ENCODE measurements at regions not wholly inside any gene's neighbourhood (a gene's known extent, or its start where the extent isn't known, plus 50 kb on each side); places are given as distances from the start of the nearest gene placed in this dataset.

- Histone ChIP-seq H3K27me3 (ENCODE audit: control insufficient read depth, insufficient read depth, low read length, poor library complexity, severe bottlenecking) (peaks cover 16% of the 10 kb centered on the region), H3K27ac (ENCODE audit: insufficient read depth, low read depth, low read length, poor library complexity, severe bottlenecking) (no peak overlapping the region), H3K4me3 (ENCODE audit: insufficient read depth, low read depth, low read length) (no peak overlapping the region), H3K9me3 (ENCODE audit: control insufficient read depth, low read length) (no peaks in the 10 kb centered on the region), H3K36me3 (ENCODE audit: control insufficient read depth, insufficient read depth, low read length) (no peaks in the 10 kb centered on the region), H3K4me1 (ENCODE audit: control insufficient read depth, insufficient read depth, low read length) (no peaks in the 10 kb centered on the region)
- WGBS, 2 experiments, result 78 to 80% methylated on average over 5 of the region's 5 CpGs
Observed at GRCh38 chr9:97759581-97760288, 62.6 kb upstream of the XPA start.

DNA sequence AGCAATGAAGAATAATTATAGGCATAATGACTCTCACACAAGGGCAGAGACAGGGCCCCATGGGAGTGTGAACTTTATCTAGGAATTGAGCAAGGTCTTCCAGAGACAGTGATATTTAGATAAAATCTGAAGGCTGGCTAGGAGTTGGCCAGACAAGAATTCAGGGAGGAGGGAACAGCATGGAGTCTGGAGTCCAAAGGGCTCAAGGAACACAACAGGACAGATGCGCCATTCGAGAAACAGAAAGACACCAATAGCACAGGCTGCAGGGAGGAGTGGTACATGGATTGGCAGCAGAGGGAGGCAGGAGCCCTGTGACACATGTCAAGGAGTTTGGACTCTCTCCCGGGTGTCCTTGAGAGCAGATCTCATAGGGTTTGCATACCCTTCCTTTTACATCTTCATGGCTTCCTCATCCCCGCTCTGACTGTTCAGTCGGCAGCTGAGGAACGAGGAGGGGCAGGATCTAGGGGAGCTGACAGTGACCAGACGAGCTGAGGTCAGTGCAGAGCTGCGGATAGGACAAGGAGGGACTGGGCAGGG, 64.0 kb upstream of the XPA start:
- no peaks in the 10 kb centered on the region for H3K9me3 ChIP-seq (ENCODE audit: control insufficient read depth, low read length)
- H3K4me1 ChIP-seq (ENCODE audit: control insufficient read depth, insufficient read depth, low read length), result no peaks in the 10 kb centered on the region
- H3K27ac ChIP-seq (ENCODE audit: insufficient read depth, low read depth, low read length, poor library complexity, severe bottlenecking), result no peak overlapping the region
- no peaks in the 10 kb centered on the region for H3K36me3 ChIP-seq (ENCODE audit: control insufficient read depth, insufficient read depth, low read length)
- H3K4me3 ChIP-seq (ENCODE audit: insufficient read depth, low read depth, low read length), result no peak overlapping the region
- WGBS, 2 experiments, result 84 to 85% methylated on average over 8 of the region's 8 CpGs
- H3K27me3 ChIP-seq (ENCODE audit: control insufficient read depth, insufficient read depth, low read length, poor library complexity, severe bottlenecking), result peaks cover 22% of the 10 kb centered on the region

DNA sequence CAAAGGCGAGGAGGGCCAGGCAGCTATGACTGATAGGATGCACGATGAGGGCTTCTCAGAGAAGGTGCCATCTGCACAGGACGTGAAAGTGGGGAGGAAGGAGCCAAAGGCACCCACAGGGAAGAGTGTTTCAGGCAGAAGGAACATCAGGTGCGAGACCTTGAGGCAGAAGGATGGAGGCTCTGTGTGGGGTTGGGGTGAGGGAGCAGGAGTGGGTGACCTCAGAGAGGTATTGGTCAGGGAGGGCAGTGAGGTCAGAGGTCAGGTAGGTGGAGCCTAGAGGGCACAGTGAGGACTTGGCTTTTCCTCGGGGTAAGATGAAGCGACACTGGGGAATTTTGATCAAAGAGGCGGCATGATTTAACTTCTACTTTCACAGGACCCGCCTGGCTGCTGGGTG, 64.7 kb upstream of the XPA start:
- Histone ChIP-seq H3K36me3 (ENCODE audit: control insufficient read depth, insufficient read depth, low read length) (no peaks in the 10 kb centered on the region), H3K27ac (ENCODE audit: insufficient read depth, low read depth, low read length, poor library complexity, severe bottlenecking) (no peak overlapping the region), H3K4me3 (ENCODE audit: insufficient read depth, low read depth, low read length) (no peak overlapping the region), H3K27me3 (ENCODE audit: control insufficient read depth, insufficient read depth, low read length, poor library complexity, severe bottlenecking) (peaks cover 23% of the 10 kb centered on the region), H3K4me1 (ENCODE audit: control insufficient read depth, insufficient read depth, low read length) (no peaks in the 10 kb centered on the region), H3K9me3 (ENCODE audit: control insufficient read depth, low read length) (no peaks in the 10 kb centered on the region)
- WGBS, 2 experiments, result 93 to 94% methylated on average over 8 of the region's 8 CpGs

- Histone ChIP-seq H3K4me1 (ENCODE audit: control insufficient read depth, insufficient read depth, low read length) (no peaks in the 10 kb centered on the region), H3K27ac (ENCODE audit: insufficient read depth, low read depth, low read length, poor library complexity, severe bottlenecking) (no peak overlapping the region), H3K4me3 (ENCODE audit: insufficient read depth, low read depth, low read length) (no peak overlapping the region), H3K9me3 (ENCODE audit: control insufficient read depth, low read length) (no peaks in the 10 kb centered on the region), H3K36me3 (ENCODE audit: control insufficient read depth, insufficient read depth, low read length) (no peaks in the 10 kb centered on the region), H3K27me3 (ENCODE audit: control insufficient read depth, insufficient read depth, low read length, poor library complexity, severe bottlenecking) (peaks cover 33% of the 10 kb centered on the region)
- WGBS, 2 experiments, result 88 to 89% methylated on average over 4 of the region's 4 CpGs
Observed at GRCh38 chr9:97763874-97764273, 66.7 kb upstream of the XPA start.

GRCh38 chr9:97766092-97766491, 69.0 kb upstream of the XPA start:
- Histone ChIP-seq H3K27me3 (ENCODE audit: control insufficient read depth, insufficient read depth, low read length, poor library complexity, severe bottlenecking) (peaks cover 46% of the 10 kb centered on the region), H3K27ac (ENCODE audit: insufficient read depth, low read depth, low read length, poor library complexity, severe bottlenecking) (no peak overlapping the region), H3K9me3 (ENCODE audit: control insufficient read depth, low read length) (no peaks in the 10 kb centered on the region), H3K36me3 (ENCODE audit: control insufficient read depth, insufficient read depth, low read length) (no peaks in the 10 kb centered on the region), H3K4me3 (ENCODE audit: insufficient read depth, low read depth, low read length) (no peak overlapping the region), H3K4me1 (ENCODE audit: control insufficient read depth, insufficient read depth, low read length) (no peaks in the 10 kb centered on the region)
- 91 to 95% methylated on average over 2 of the region's 2 CpGs for WGBS, 2 experiments

DNA sequence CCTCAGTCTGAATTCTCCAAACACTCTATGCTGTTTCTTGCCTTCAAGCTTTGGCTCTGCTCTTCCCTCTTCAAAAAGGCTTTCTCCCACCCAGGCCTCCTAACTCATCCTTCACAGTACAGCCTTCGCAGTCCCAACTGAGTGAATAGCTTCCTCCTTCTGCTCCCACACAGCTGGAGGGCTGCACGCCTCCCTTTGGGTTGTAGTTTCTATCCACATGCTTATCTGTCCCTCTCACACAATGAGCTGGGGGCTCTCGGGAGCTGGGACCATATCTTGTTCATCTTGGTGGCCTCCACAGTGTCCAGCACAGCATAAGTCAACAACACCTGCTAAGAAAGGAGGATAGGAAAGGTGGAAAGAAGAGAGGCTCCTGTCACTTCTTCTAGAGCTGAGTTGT, 69.5 kb upstream of the XPA start:
- 85 to 88% methylated on average over 3 of the region's 3 CpGs for WGBS, 2 experiments

DNA sequence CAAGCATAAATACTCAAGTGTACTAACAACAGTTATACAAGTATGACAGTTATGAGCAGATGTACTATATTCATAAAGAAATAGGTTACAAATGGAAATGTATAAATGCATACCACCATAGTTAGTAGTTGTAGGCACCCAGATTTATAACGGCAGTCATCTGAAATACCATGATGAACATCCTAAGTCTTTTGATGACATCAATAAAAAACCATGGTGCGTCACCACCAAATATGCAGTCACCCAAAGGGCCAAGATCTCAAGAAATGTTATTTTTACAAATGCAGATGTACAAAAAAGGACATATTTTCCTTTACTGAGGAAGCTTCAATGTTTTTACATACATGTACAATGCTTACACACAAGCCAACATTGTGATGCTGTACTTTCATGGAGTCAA, 70.8 kb upstream of the XPA start:
- peaks cover 4% of the 10 kb centered on the region for H3K4me1 ChIP-seq (ENCODE audit: control insufficient read depth, insufficient read depth, low read length)
- H3K27ac ChIP-seq (ENCODE audit: insufficient read depth, low read depth, low read length, poor library complexity, severe bottlenecking), result no peak overlapping the region
- H3K36me3 ChIP-seq (ENCODE audit: control insufficient read depth, insufficient read depth, low read length), result no peaks in the 10 kb centered on the region
- H3K9me3 ChIP-seq (ENCODE audit: control insufficient read depth, low read length), result no peaks in the 10 kb centered on the region
- H3K4me3 ChIP-seq (ENCODE audit: insufficient read depth, low read depth, low read length), result no peak overlapping the region
- WGBS, 2 experiments, result 88 to 100% methylated on average over 2 of the region's 2 CpGs
- peaks cover 58% of the 10 kb centered on the region for H3K27me3 ChIP-seq (ENCODE audit: control insufficient read depth, insufficient read depth, low read length, poor library complexity, severe bottlenecking)

More for the DNA sequence above, 69.5 kb upstream of the XPA start:
- peaks cover 3% of the 10 kb centered on the region for H3K4me1 ChIP-seq (ENCODE audit: control insufficient read depth, insufficient read depth, low read length)
- no peaks in the 10 kb centered on the region for H3K9me3 ChIP-seq (ENCODE audit: control insufficient read depth, low read length)
- H3K27me3 ChIP-seq (ENCODE audit: control insufficient read depth, insufficient read depth, low read length, poor library complexity, severe bottlenecking), result peaks cover 48% of the 10 kb centered on the region
- H3K27ac ChIP-seq (ENCODE audit: insufficient read depth, low read depth, low read length, poor library complexity, severe bottlenecking), result no peak overlapping the region
- no peaks in the 10 kb centered on the region for H3K36me3 ChIP-seq (ENCODE audit: control insufficient read depth, insufficient read depth, low read length)
- no peak overlapping the region for H3K4me3 ChIP-seq (ENCODE audit: insufficient read depth, low read depth, low read length)

DNA sequence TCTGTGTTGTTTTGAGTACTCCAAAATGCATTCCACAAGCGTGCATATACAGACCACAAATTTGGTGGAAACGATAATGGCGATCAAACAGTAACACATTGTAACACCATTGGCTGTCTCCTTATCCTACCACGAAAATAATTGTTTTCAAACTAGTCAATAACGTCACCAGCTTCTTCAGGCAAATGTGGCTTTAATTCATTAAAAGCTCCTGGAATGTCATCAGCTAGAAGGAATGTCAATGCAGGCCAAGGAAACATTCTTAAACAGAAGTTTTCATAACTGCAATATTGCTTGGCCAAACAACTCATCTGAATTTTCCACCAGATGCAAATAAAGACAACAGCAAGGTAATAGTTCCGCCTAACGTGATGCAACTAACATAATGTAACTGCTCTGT, 71.6 kb upstream of the XPA start:
- peaks cover 66% of the 10 kb centered on the region for H3K27me3 ChIP-seq (ENCODE audit: control insufficient read depth, insufficient read depth, low read length, poor library complexity, severe bottlenecking)
- no peaks in the 10 kb centered on the region for H3K36me3 ChIP-seq (ENCODE audit: control insufficient read depth, insufficient read depth, low read length)
- no peak overlapping the region for H3K27ac ChIP-seq (ENCODE audit: insufficient read depth, low read depth, low read length, poor library complexity, severe bottlenecking)
- H3K9me3 ChIP-seq (ENCODE audit: control insufficient read depth, low read length), result no peaks in the 10 kb centered on the region
- WGBS, 2 experiments, result 91% methylated on average over 7 of the region's 7 CpGs
- H3K4me1 ChIP-seq (ENCODE audit: control insufficient read depth, insufficient read depth, low read length), result peaks cover 4% of the 10 kb centered on the region
- no peak overlapping the region for H3K4me3 ChIP-seq (ENCODE audit: insufficient read depth, low read depth, low read length)

DNA sequence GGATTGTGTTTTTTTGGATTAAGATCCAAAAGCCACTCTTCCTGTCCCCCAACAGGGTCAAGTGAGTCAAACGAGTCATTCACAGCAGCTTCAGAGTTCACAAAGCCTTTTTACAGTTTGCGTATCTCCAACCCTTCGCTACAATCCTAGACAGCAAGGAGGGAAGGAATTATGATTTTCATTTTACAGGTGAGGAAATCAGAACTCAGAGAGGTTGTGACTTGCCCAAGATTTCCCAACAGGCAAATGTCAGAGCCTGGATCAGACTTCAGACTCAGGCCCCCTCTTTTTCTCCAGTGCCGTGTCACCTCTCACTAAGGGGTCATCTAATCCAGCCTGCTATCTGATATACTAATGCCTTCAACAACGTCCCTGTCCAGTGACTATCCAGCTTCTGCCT, 72.1 kb upstream of the XPA start:
- Histone ChIP-seq H3K9me3 (ENCODE audit: control insufficient read depth, low read length) (no peaks in the 10 kb centered on the region), H3K4me1 (ENCODE audit: control insufficient read depth, insufficient read depth, low read length) (peaks cover 4% of the 10 kb centered on the region), H3K36me3 (ENCODE audit: control insufficient read depth, insufficient read depth, low read length) (no peaks in the 10 kb centered on the region), H3K27me3 (ENCODE audit: control insufficient read depth, insufficient read depth, low read length, poor library complexity, severe bottlenecking) (peaks cover 71% of the 10 kb centered on the region), H3K27ac (ENCODE audit: insufficient read depth, low read depth, low read length, poor library complexity, severe bottlenecking) (no peak overlapping the region), H3K4me3 (ENCODE audit: insufficient read depth, low read depth, low read length) (no peak overlapping the region)
- WGBS, 2 experiments, result 76 to 83% methylated on average over 5 of the region's 5 CpGs

DNA sequence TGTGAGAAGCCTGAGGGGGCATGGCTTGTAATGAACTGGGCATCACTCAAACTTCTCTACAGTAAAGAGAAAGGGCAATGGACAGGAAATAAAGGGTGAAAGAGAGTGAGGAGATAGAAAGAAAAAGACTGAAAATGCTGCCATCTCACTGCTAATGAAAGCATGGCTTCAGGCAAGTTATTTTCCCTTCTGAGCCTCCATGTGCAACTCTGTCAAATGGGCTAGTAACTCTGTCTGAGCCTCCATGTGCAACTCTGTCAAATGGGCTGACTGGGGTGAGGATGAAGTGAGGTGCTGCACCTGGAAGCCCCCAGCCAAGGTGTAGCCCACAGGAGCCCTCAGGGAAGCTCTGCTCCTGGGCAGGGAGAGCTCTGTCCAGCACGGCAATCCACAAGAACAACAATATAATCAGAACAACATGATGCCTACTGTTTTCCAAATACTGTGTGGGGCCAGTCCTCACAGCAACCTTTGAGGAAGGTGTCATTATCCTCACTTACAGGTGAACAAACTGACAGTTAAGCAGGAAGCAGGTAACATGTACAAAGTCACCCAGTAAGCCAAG, 73.8 kb upstream of the XPA start:
- peaks cover 81% of the 10 kb centered on the region for H3K27me3 ChIP-seq (ENCODE audit: control insufficient read depth, insufficient read depth, low read length, poor library complexity, severe bottlenecking)
- no peaks in the 10 kb centered on the region for H3K36me3 ChIP-seq (ENCODE audit: control insufficient read depth, insufficient read depth, low read length)
- no peaks in the 10 kb centered on the region for H3K9me3 ChIP-seq (ENCODE audit: control insufficient read depth, low read length)
- H3K27ac ChIP-seq (ENCODE audit: insufficient read depth, low read depth, low read length, poor library complexity, severe bottlenecking), result no peak overlapping the region
- WGBS, 2 experiments, result 80 to 86% methylated on average over 1 of the region's 1 CpG
- H3K4me3 ChIP-seq (ENCODE audit: insufficient read depth, low read depth, low read length), result no peak overlapping the region
- H3K4me1 ChIP-seq (ENCODE audit: control insufficient read depth, insufficient read depth, low read length), result peaks cover 4% of the 10 kb centered on the region

All from ectodermal cell (in vitro differentiated cells).